ENCODE measurements at regions not wholly inside any gene's neighbourhood (a gene's known extent, or its start where the extent isn't known, plus 50 kb on each side); places are given as distances from the start of the nearest gene placed in this dataset.
A peak's percentile ranks its signal among the peaks of the same experiment; 100 is the strongest.
"Not testable (repeated sequence)": the region's sequence is repeated elsewhere in the genome, so short reads cannot be mapped to it uniquely, and the experiment has no call there.

- H3K9me3 Mint-ChIP-seq: peaks cover 0 to under 1% (median 0%) of the 10 kb centered on the region in 6 donors
- peaks cover 0 to 10% (median 1%) of the 10 kb centered on the region in 3 donors for H3K27me3 Mint-ChIP-seq (ENCODE audit: low read depth in 3 of 3)
- H3K27ac Mint-ChIP-seq: no peak overlapping the region
- H3K4me1 Mint-ChIP-seq: no peaks in the 10 kb centered on the region
- DNase-seq: no peak
- no peaks in the 10 kb centered on the region for H3K36me3 Mint-ChIP-seq
- no peak overlapping the region for H3K4me3 Mint-ChIP-seq
Observed at GRCh38 chr9:110028271-110028670, 179.7 kb downstream of the C9orf152 start.

GRCh38 chr9:110028676-110029075, 179.3 kb downstream of the C9orf152 start:
- no peak overlapping the region for H3K27ac Mint-ChIP-seq
- no peaks in the 10 kb centered on the region for H3K36me3 Mint-ChIP-seq
- DNase-seq: no peak
- peaks cover 0 to 2% (median 0%) of the 10 kb centered on the region in 6 donors for H3K9me3 Mint-ChIP-seq
- no peak overlapping the region for H3K4me3 Mint-ChIP-seq
- H3K27me3 Mint-ChIP-seq (ENCODE audit: low read depth in 3 of 3): peaks cover 0 to 9% (median 1%) of the 10 kb centered on the region in 3 donors
- H3K4me1 Mint-ChIP-seq: no peaks in the 10 kb centered on the region

GRCh38 chr9:110029429-110029955, 178.5 kb downstream of the C9orf152 start:
- Mint-ChIP-seq H3K27ac (no peak overlapping the region), H3K36me3 (no peaks in the 10 kb centered on the region), H3K4me3 (no peak overlapping the region), H3K27me3 (ENCODE audit: low read depth in 3 of 3) (peaks cover 0 to 9% (median 1%) of the 10 kb centered on the region in 3 donors), H3K4me1 (no peaks in the 10 kb centered on the region), H3K9me3 (peaks cover 0 to 2% (median 0%) of the 10 kb centered on the region in 6 donors)
- DNase-seq: no peak

DNA sequence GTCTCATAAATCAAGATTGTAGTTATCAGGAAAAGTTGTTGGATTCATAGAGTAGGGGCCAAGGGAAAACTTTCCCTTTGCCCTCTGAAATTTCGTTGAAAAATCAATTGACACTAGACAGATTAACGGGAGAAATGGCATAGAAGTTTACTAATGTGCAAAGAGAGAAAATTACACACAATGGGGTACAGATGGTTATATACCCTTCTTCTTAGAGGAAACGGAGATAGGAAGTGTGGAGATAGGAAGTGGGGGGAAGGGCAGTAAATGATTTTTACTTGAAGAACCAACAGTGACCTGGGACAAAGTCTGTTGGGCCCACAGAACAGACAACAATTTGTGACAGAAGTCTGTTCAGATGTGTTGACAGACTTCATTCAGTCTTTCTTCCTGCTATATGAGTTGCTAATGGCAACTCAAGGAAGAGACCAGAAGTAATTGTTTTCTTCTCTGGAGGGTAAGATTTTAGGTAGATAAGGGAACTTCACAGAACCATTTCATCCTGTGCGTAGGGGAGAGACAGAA, 177.9 kb downstream of the C9orf152 start:
- Mint-ChIP-seq H3K27me3 (ENCODE audit: low read depth in 3 of 3) (peaks cover 0 to 9% (median 1%) of the 10 kb centered on the region in 3 donors), H3K4me3 (no peak overlapping the region)

DNA sequence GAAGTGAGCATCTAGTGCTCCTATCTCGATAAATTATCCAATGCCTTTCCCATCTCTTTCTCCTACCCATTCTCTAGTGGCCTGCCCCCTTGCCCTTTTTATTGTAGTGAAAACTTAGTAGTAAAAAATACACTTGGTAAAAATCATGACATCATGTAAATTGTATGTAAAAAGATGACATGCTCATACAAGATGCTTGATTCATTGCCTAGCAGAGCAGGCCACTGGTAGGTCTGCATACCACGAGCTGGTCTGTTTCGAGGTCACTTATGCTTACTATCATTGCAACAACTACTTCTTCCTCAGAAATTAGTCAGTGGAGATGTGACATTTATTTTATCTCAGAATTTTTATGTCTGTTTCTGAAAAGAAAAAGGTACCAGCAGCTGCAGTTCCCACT, 177.3 kb downstream of the C9orf152 start:
- Mint-ChIP-seq H3K9me3 (peaks cover 0 to 2% (median 0%) of the 10 kb centered on the region in 6 donors), H3K36me3 (no peaks in the 10 kb centered on the region), H3K27me3 (ENCODE audit: low read depth in 3 of 3) (peaks cover 0 to 9% (median 1%) of the 10 kb centered on the region in 3 donors), H3K4me3 (no peak overlapping the region), H3K27ac (no peak overlapping the region), H3K4me1 (no peaks in the 10 kb centered on the region)
- DNase-seq: no peak

More for the DNA sequence above, 177.9 kb downstream of the C9orf152 start:
- no peaks in the 10 kb centered on the region for H3K4me1 Mint-ChIP-seq
- no peaks in the 10 kb centered on the region for H3K36me3 Mint-ChIP-seq
- H3K9me3 Mint-ChIP-seq: peaks cover 0 to 2% (median 0%) of the 10 kb centered on the region in 6 donors
- no peak overlapping the region for H3K27ac Mint-ChIP-seq
- DNase-seq: no peak

- Mint-ChIP-seq H3K9me3 (peaks cover 0 to 2% (median 0%) of the 10 kb centered on the region in 6 donors), H3K4me3 (no peak overlapping the region), H3K36me3 (no peaks in the 10 kb centered on the region), H3K27ac (no peak overlapping the region), H3K27me3 (ENCODE audit: low read depth in 3 of 3) (peaks cover 0 to 7% (median 1%) of the 10 kb centered on the region in 3 donors), H3K4me1 (no peaks in the 10 kb centered on the region)
- no peak for DNase-seq
Observed at GRCh38 chr9:110031511-110032173, 176.3 kb downstream of the C9orf152 start.

DNA sequence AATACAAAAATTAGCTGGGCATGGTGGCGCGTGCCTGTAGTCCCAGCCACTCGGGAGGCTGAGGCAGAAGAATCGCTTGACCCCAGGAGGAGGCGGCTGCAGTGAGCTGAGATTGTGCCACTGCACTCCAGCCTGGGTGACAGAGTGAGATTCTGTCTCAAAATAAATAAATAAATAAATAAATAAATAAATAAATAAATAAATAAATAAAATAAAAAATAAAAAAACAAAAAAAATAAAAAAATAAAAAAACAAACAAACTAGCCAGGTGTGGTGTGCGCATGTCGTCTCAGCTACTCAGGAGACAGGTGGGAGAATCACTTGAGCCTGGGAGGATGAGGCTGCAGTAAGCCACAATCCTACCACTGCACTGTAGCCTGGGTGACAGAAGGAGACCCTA, 175.4 kb downstream of the C9orf152 start:
- not testable (repeated sequence) for H3K27ac Mint-ChIP-seq; H3K4me3 Mint-ChIP-seq; H3K27me3 Mint-ChIP-seq (ENCODE audit: low read depth in 3 of 3); H3K36me3 Mint-ChIP-seq; DNase-seq; H3K4me1 Mint-ChIP-seq; H3K9me3 Mint-ChIP-seq

DNA sequence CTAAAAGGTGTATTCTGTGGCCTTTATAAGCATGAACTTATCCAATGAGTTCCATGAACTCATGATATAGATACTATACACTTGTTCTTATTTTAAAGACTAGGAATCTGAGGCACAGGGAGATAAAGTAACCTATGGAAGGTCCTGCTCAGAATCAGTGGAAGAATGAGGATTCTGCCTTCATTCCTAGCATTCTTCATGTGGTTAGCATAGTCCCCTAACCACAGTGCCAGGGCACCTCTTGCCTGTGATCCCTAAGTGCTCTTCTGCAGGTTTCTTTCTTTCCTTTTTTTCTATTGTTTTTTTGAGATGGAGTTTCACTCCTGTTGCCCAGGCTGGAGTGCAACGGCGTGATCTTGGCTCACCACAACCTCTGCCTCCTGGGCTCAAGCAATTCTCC, 174.1 kb downstream of the C9orf152 start:
- Mint-ChIP-seq H3K4me1 (no peaks in the 10 kb centered on the region), H3K27me3 (ENCODE audit: low read depth in 3 of 3) (peaks cover 0 to 7% (median 3%) of the 10 kb centered on the region in 3 donors), H3K36me3 (no peaks in the 10 kb centered on the region), H3K27ac (no peak overlapping the region), H3K4me3 (no peak overlapping the region), H3K9me3 (peaks cover 0 to 2% (median 0%) of the 10 kb centered on the region in 6 donors)
- no peak for DNase-seq

DNA sequence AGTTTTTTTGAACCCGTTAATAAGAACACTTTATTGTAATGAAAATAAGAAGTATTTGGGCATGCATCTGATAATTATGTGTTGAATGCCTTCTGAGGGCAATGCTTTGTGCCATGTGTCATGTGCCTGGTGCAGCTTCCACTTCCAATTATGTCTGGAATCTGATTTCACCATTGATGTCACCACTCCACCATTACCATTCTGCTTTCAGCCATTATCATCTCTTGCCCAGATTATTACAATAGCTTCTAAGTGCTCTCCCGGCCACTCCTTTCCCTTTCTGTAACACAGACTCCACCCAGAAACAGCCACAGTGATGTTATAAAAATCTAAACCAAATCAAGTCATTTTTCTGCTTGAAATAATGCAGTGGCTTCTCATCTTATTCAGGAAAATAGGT, 171.7 kb downstream of the C9orf152 start:
- Mint-ChIP-seq H3K27ac (no peak overlapping the region), H3K4me1 (no peaks in the 10 kb centered on the region), H3K4me3 (no peak overlapping the region), H3K27me3 (ENCODE audit: low read depth in 3 of 3) (peaks cover 2 to 6% (median 3%) of the 10 kb centered on the region in 3 donors), H3K9me3 (peaks cover 0 to 2% (median 0%) of the 10 kb centered on the region in 6 donors), H3K36me3 (no peaks in the 10 kb centered on the region)
- DNase-seq: no peak

DNA sequence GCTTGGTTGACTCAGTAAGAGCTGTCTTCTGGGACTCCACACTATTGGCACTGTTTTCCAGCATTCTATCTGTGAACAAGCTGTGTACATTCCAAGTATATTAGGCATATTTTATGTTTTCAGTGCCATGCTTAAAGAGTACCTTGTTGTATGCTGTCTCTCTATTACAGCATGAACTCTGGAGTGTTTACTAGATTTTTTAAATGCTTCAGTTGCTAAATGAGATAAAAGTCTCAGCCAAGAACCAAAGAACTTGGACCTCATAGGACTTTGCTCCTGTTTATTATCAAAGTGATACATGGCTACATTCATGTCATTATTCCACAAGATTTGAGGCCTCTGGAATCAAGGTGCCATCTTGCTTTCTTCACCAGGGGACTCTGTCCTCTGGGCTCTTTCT, 167.2 kb downstream of the C9orf152 start:
- no peaks in the 10 kb centered on the region for H3K36me3 Mint-ChIP-seq
- no peak for DNase-seq
- no peaks in the 10 kb centered on the region for H3K9me3 Mint-ChIP-seq
- H3K4me1 Mint-ChIP-seq: no peaks in the 10 kb centered on the region
- no peak overlapping the region for H3K4me3 Mint-ChIP-seq
- no peak overlapping the region for H3K27ac Mint-ChIP-seq
- peaks cover 2 to 3% (median 2%) of the 10 kb centered on the region in 3 donors for H3K27me3 Mint-ChIP-seq (ENCODE audit: low read depth in 3 of 3)

DNA sequence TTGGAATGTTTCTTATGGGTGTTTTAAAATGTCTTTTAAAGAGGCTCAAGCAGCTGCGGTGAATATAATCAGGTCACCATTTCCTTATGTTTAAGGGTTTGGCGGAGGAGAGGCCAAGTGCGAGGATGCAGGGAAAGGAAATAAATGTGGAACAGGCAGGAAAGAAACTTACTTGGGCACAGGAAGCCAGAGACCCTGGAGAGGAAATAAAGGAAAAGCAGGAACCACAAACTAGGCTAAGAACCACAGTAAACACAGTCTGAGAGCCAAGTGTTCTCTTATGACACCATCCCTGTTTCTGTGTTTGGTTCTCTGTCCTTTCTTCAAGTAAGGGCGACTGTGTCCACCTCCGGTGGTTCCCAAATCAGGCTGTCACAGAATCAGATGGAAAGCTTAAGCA, 166.5 kb downstream of the C9orf152 start:
- H3K27ac Mint-ChIP-seq: no peak overlapping the region
- no peaks in the 10 kb centered on the region for H3K36me3 Mint-ChIP-seq
- H3K9me3 Mint-ChIP-seq: no peaks in the 10 kb centered on the region
- no peak overlapping the region for H3K4me3 Mint-ChIP-seq
- no peak for DNase-seq
- H3K4me1 Mint-ChIP-seq: no peaks in the 10 kb centered on the region
- H3K27me3 Mint-ChIP-seq (ENCODE audit: low read depth in 3 of 3): peaks cover 2 to 3% (median 2%) of the 10 kb centered on the region in 3 donors

DNA sequence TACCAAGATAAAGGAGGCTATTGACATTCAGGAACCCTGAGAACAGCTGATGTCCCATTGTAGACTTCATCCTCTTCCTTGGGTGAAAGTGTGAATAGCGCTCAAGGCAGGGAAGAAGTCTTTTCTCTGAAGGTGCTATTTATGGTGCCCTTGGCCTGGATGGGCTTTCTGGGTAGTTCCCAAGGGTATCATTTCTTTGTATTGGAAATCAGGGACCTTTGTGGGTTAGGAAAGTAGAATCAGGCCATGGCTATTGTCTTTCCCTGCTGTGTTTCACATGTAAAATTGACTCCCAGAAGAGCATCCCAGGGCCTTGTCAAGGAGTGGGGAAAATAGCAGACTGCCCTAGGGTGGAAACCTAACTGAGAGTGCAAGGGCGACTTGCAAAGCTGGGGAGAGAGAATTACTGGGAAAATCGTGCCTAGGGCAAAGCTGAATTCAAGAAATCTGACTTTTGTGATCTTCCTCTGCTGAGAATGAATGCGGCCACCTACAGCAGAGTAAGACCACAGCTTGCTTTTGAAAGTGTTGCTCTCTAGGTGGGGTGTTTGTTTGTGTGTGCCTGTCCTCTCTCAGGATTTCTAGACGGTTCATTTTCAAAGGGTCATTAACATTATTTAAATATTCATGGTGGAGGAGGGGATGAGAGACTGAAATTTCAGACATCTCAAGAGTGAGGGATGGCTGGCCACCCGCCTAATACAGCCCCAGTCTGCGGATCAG, 160.6 kb downstream of the C9orf152 start:
- Mint-ChIP-seq H3K9me3 (no peaks in the 10 kb centered on the region), H3K27me3 (ENCODE audit: low read depth in 3 of 3) (peaks cover 8 to 19% (median 16%) of the 10 kb centered on the region in 3 donors), H3K27ac (no peak overlapping the region), H3K4me3 (peak overlapping the region; percentile 84 to 96 (median 90)), H3K4me1 (peaks cover 32 to 47% of the 10 kb centered on the region in 2 donors), H3K36me3 (no peaks in the 10 kb centered on the region)
- no peak for DNase-seq

DNA sequence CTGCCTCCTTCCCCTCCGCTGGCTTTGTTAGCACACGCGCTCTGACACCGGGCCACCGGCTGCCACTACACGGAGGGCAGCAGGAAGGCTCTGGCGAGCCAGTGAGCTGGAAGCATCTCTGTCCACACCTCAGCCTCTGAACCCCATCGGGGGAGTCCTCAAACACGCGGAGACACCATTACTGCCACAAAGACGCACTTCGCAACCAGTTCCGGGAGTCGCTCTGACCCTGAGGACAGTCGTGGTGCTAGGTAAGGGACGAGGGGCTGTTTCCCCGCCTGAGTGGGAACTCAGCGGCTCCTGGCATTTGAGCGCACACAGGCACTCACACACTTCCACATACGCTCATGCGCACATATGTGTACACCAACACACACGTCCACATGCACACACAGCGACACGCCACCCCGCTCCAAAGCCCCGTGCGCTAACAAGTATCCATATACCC, 160.0 kb downstream of the C9orf152 start:
- no peaks in the 10 kb centered on the region for H3K36me3 Mint-ChIP-seq
- DNase-seq: peak; percentile 18 to 38 (median 32)
- H3K4me3 Mint-ChIP-seq: peak overlapping the region; percentile 84 to 96 (median 90)
- H3K27ac Mint-ChIP-seq: peak overlapping the region in 2 of 6 donors; percentile 20 to 22
- peaks cover 32 to 47% of the 10 kb centered on the region in 2 donors for H3K4me1 Mint-ChIP-seq
- H3K27me3 Mint-ChIP-seq (ENCODE audit: low read depth in 3 of 3): peaks cover 11 to 19% (median 14%) of the 10 kb centered on the region in 3 donors
- no peaks in the 10 kb centered on the region for H3K9me3 Mint-ChIP-seq

All from immature natural killer cell (primary cell).